ENCODE measurements at regions not wholly inside any gene's neighbourhood (a gene's known extent, or its start where the extent isn't known, plus 50 kb on each side); places are given as distances from the start of the nearest gene placed in this dataset.
A peak's percentile ranks its signal among the peaks of the same experiment; 100 is the strongest.

GRCh38 chr12:131448254-131448795 lies 262.6 kb upstream of the SFSWAP start:
- no peak for TF ChIP-seq CTCF (IDR thresholded peaks at IDR 0.05; ENCODE audit: low read depth, low read length)
- H3K27ac ChIP-seq = no peak overlapping the region
- H3K4me3 ChIP-seq (ENCODE audit: low read depth, low read length) = no peak overlapping the region
- no peaks in the 10 kb centered on the region for H3K27me3 ChIP-seq (ENCODE audit: insufficient read depth, low read depth, severe bottlenecking)
- H3K9me3 ChIP-seq (ENCODE audit: severe bottlenecking) = no peaks in the 10 kb centered on the region
- no peaks in the 10 kb centered on the region for H3K36me3 ChIP-seq
- DNase-seq = no peak

GRCh38 chr12:131449027-131449426 lies 261.9 kb upstream of the SFSWAP start:
- no peaks in the 10 kb centered on the region for H3K9me3 ChIP-seq (ENCODE audit: severe bottlenecking)
- no peak for DNase-seq
- H3K27me3 ChIP-seq (ENCODE audit: insufficient read depth, low read depth, severe bottlenecking) = no peaks in the 10 kb centered on the region
- H3K4me3 ChIP-seq (ENCODE audit: low read depth, low read length) = no peak overlapping the region
- no peak overlapping the region for H3K27ac ChIP-seq
- TF ChIP-seq CTCF (IDR thresholded peaks at IDR 0.05; ENCODE audit: low read depth, low read length) = no peak
- H3K36me3 ChIP-seq = no peaks in the 10 kb centered on the region

- no peaks in the 10 kb centered on the region for H3K9me3 ChIP-seq (ENCODE audit: severe bottlenecking)
- DNase-seq = peak; percentile 41
- H3K27me3 ChIP-seq (ENCODE audit: insufficient read depth, low read depth, severe bottlenecking) = no peaks in the 10 kb centered on the region
- no peaks in the 10 kb centered on the region for H3K36me3 ChIP-seq
- H3K4me3 ChIP-seq (ENCODE audit: low read depth, low read length) = no peak overlapping the region
- TF ChIP-seq CTCF (IDR thresholded peaks at IDR 0.05; ENCODE audit: low read depth, low read length) = peak; percentile 67
- no peak overlapping the region for H3K27ac ChIP-seq
These were observed 258.4 kb upstream of the SFSWAP start for GRCh38 chr12:131452444-131452860.

- Histone ChIP-seq H3K27ac (no peak overlapping the region), H3K36me3 (no peaks in the 10 kb centered on the region), H3K9me3 (ENCODE audit: severe bottlenecking) (no peaks in the 10 kb centered on the region), H3K27me3 (ENCODE audit: insufficient read depth, low read depth, severe bottlenecking) (no peaks in the 10 kb centered on the region), H3K4me3 (ENCODE audit: low read depth, low read length) (no peak overlapping the region)
- peak; percentile 88 for DNase-seq
- peak; percentile 98 for TF ChIP-seq CTCF (IDR thresholded peaks at IDR 0.05; ENCODE audit: low read depth, low read length)
These were observed 256.3 kb upstream of the SFSWAP start for GRCh38 chr12:131454418-131455217.

GRCh38 chr12:131455218-131455506 lies 255.7 kb upstream of the SFSWAP start:
- no peak for TF ChIP-seq CTCF (IDR thresholded peaks at IDR 0.05; ENCODE audit: low read depth, low read length)
- Histone ChIP-seq H3K27me3 (ENCODE audit: insufficient read depth, low read depth, severe bottlenecking) (no peaks in the 10 kb centered on the region), H3K36me3 (no peaks in the 10 kb centered on the region), H3K4me3 (ENCODE audit: low read depth, low read length) (no peak overlapping the region), H3K9me3 (ENCODE audit: severe bottlenecking) (no peaks in the 10 kb centered on the region), H3K27ac (no peak overlapping the region)
- no peak for DNase-seq
